Glomerular visceral epithelial cell (primary cell): ENCODE measurements at regions not wholly inside any gene's neighbourhood (a gene's known extent, or its start where the extent isn't known, plus 50 kb on each side); places are given as distances from the start of the nearest gene placed in this dataset.

Experiments used
- DNase-seq: peaks from one replicate; pipeline ENCODE4 v3.0.0-alpha.2; 2016; ENCODE audit errors: extremely low spot score

DNA sequence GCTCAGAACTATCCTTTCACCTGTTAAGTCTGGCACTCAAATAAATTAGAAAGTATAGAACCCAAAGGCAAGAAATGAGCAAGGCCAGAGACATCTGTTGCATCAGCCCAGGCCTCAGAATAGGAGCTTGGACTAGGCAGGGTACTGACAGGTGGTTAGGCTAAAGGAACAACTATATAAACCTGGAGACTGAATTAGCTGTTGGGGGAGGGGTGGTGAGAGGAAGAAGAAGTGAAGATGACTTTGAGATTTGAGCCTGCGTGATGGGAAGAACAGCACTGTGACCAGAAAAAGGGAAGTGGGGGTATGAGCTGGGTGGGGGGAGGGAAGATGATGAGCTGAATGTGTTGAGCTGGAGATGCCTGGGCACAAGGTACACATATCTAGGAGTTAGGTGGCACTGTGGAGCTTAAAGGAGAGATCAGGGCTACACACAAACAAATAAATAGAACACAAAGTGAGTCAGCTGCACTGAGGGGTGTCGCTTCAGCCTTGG lies 244.7 kb downstream of the PTEN start:
- DNase-seq = no peak

DNA sequence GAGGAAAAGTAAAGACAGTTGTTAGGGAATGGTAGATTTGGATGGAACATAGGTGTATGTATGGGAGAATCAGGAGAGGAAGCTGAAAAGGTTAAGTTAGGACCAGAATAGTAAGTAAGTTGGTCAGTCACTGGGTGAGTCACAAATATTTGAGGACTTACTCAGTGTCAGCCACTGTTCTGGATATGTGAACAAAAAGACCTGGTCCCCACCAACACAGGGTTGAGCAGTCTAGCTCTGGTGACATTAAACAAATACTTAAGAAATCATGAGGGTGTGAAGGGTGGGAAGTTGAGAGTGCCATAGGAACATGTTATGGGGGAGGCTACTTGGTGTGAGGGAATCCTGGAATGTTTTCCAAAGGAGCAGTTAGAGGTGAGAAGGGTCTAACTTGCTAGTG lies 246.9 kb downstream of the PTEN start:
- DNase-seq = peak; percentile 73

DNA sequence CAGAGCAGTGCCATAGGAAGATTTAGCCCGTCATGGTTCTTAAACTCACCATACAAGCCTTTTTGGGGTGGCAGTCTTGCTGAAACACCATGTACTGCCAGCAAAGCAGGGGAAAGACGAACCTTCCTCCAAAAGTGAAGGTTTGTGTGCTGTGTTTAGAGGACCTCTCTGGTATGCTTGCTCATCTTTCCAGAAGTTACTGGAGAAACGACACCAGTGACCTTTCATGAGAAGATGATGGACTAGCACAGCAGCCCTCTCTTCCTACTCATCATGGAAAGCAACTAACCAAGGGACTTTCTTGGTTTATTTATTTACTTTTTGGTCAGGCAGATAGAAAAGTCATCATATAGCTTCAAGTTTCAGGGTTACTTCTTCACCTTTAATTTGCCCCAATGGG lies 247.4 kb downstream of the PTEN start:
- no peak for DNase-seq

DNA sequence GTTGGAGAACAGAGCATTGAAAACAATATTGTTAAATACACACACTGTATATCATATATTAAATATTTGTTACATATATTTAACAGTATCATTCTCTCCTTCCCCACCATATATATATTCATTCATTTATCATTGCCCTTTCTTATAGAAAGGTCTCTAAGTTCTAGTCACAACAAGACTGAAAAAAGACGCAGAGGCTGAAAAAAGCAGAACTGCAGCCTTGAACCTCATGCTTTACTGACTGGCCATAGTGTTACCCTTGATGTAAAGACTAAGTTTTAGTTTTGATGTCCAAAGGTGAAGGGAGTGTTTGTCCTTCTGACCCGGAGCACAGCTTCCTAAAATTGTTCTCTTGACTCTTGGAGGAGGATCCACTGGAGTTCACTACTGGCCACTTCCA lies 247.9 kb downstream of the PTEN start:
- DNase-seq = no peak

DNA sequence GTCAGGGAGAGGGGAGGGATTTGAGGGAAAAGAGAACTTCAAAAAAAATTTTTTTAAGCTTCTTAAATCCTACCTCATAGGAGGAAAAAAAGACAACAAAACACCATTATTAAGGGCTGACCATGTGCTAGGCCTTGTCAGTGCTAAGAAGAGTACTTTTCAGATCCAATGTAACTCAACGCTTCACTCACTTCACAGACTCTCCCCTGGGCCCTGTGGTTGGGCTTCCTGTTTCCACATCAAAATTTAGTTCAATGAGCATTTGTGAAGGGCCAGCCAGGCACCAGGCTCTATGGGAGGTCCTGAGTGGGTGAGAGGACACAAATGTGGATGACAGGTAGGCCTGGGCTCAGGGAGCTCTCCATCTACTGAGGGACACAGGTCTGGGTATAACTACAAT lies 249.8 kb downstream of the PTEN start:
- DNase-seq = no peak

DNA sequence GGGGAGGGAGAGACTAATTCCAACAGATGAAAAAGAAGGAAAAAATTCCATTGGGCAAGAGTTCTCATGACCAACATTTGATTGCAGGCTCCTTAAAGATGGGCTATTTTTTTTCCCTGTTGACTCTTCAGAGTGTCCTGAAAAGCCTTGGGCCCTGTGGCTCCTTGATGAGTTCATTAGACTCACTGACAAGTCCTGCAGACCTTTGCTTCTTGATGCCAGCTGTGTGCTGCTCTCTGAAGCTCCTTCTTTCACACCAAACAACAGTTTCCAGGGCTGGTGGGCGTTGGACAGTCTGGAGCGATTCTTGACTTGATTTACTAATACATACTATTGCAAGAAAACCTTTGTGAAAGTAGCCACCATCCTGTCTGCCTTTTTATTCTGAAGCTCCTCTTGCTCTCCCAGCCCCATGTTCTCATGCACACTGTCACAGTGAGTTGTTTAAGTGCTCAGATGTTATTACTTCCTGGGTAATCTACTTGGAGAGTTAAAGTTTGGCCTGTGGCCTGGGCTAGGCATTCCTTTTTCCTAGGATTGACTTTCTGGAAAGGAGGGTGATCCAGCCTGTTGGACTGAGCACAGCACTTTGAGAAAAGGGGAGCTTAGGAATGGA lies 250.3 kb downstream of the PTEN start:
- no peak for DNase-seq

DNA sequence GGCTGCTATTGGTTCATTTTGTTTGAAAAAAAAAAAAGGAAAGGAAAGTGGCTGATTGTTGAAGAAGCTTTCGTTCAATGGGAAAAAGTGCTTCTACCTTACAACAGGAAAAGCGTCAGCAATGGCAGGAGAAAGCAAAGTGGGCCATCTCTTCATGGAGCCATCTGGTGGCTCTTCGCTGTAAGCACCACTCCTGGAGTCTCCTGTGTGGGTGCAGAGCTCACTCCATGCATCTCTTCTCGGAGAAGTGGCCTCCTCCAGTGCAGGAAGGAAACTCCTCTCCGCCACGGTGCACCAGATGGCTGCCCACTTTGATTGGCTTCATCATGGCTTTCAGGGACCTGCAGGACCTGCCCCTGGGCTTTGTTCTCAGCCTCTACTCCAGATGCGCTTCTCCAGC lies 250.9 kb downstream of the PTEN start:
- DNase-seq = peak; percentile 25

DNA sequence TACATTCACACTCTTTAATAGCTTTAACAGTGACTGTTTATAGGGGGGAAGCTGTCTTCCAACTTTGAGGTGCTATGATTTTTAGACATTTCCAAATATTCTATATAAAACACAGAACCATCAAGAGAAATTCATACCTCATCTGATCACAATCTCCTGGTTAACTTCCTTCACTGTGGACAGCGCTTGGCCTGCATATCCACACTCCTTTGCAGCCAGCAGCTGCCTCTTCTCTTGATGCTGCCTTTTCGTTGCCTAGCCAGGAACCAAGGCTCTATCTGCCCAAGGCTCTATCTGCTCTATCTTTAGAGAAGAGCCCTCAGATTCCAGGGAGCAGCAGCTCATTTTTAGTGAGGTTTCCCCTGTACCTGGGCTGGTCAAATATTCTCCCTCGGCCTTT lies 252.0 kb downstream of the PTEN start:
- DNase-seq = no peak

DNA sequence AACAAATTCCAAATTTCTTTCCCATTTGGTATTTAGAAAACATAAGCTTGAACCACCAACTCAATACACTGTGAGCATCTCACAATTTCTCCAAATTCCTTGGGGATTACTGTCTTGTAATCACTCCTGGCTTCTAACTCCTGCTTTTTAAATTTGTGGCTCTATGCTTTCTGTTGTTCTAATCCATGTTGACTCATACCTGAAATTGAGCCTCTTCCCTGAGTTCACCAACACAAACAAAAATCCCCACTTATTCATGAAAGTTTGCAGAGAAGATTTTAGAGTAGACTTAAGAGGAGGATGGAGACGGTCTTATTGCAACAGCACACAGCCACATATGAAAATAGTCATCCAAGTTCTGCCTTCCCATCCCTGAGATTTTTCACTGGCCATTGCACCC lies 252.5 kb downstream of the PTEN start:
- no peak for DNase-seq

DNA sequence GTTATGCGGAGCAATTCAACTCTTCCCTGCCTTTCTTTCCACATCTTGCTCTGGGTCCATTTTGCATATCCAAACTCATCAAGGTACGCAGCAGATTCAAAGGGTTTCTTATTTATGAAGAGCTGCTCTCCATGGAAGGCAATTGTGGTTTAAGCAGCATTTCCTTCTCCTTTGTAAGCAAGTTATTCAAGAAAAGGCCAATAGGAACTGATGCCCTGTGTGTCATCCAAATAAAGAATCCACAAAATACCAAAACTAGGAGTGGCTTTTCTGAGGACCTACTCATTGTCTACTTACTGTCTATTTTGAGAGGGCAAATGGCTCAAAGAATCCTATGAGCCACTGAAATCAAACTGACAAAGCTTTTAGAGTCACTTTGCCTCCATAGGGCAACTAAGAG lies 253.1 kb downstream of the PTEN start:
- no peak for DNase-seq

DNA sequence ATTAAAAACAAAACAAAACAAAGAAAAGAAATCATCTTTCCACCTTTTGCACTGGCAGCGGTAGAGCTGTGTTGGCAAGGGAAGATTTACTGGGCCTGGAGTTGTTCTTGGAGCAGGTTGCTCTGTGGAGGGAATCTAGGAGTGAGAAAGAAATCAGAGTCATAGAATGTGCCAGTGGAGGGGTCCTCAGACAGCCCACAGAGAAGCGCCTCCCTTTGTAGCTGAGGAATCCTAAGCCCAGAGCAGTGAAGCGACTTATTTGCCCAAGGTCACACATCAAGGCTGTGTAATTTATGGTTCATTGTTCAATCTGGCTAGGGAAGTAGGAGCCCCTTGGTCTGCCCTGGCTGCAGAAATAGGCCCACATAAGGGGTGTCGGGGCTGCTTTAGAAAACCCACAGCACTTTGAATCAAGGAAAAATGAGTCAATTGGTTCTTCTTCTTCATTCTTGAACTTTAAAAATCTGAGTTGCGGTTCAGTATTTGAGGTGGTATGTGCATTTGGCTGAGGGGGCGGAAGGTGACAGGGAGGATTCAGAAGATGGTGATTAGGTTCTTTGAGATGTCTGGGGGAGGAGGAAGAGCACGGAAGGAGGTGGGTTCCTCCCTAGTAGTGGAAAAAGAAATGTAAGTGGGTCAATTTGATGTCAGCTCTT lies 253.7 kb downstream of the PTEN start:
- DNase-seq = no peak

DNA sequence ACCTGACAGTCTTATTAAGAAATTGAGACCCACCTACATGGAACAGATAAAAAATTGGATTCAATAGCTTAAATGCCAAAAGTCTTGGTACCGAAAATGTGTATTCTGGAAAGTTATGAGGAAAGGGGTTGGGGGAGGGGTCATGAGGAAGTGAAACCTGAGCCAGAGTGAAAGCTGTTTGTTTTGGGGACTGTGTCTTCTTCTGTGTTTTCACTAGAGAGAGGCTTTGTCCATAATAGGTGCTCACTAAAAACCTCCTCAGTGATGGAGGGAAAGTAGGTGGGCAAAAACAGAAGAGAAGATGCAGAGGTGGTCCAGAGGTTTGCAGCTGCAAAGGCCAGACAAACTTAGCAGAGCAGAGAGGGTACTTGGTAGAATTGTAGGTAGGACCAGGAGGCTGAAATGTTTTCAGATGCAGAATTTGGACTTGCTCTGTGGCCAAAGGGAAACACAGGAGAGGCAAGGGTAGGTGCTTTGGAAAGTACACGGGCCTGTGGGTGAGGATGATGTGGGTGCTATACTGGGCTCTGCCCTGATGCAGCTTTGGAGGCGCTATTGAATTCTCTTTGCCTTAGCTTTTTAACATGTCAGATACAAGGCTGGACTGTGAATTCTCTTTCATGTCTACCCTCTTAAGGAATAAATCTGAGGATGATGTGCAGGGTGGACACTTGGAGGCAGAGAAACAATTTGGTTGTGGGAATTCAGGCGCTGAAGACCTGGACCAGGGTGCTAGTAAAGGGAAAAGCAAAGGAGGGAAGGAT lies 254.6 kb downstream of the PTEN start:
- no peak for DNase-seq

DNA sequence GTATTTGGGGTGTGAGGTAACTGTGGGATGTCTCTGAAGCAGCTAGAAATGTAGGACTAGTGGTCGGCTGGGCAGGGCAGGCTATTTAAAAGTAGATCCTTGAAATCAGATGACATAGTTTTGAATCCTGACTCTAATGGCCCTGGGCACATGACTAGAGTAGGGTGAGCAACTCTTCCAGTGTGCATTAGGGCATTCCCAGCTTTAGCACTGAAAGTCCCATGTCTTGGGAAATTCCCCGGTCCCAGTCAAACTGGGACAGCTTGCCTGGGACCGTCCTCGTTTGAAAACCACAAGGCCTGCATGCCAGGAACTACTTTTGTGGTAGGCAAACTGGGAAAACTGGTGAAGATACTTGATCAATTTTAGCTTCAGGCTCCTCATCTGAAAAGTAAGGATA lies 255.3 kb downstream of the PTEN start:
- DNase-seq = peak; percentile 16

DNA sequence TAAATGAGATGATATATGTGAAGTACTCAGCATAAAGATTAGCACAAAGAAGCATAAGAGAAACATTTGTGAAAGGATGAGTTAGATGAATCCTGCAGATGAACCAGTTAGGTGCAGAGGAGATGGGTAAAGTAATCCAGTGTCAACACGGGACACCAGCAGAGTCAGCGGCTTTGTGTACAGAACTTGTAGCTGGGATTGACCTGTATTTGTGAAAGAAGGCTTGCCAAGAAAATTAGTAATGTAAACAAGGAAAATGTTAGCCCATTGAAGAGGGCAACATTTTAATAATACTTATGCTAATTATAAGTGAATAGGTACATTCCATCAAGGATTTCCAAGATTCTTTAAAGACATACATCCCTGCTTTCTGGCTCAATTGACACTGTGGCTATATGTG lies 255.7 kb downstream of the PTEN start:
- DNase-seq = no peak

DNA sequence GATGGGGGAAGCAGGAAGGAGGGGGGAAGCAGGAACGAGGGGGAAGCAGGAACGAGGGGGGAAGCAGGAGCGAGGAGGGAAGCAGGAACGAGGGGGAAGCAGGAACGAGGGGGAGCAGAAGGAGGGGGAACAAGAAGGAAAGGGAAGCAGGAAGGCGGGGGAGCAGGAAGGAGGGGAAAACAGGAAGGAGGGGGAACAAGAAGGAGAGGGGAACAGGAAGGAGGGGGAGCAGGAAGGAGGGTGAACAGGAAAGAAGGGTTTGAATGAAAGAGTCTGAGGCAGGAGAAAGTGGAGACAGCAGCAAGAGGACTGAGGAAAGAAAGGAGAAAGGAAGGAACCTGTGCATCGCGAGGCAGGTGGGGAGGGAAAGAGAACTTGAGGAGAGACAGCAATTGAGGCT lies 256.6 kb downstream of the PTEN start:
- DNase-seq = no peak

DNA sequence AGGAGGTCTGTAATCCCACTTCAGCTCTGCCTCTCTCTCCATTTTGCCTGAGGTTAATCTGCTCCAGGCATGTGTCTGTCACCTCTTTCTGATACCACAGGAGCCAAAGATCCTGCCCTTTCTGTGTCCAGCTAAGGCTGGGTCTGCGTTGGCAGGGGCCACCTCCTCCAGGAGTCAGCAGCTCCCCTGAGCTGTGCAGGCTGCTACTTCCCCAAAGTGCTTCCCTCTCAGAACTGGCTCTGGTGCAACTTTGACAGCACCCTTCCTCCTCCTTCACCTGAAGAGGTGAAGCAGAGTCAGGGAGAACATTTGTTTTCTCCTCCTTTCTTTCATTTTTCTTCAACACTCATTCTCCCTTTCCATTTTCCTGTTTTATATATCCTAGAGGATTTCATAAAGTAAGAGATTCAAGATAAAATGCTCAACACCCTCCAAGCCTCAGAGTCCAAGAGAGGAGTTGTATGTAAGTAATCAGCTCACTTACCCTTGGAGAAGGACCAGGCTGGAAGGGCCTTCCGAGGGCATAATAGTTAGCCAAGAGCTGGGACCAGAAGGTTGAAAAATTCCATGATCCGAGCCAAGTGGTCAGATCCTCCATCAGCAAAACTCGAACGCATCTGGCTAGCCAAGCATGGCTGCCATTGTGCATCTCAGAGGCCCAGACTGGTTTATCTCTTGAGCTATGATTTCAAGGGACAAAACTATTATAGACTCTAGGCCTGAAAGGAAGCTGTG lies 257.3 kb downstream of the PTEN start:
- DNase-seq = no peak

DNA sequence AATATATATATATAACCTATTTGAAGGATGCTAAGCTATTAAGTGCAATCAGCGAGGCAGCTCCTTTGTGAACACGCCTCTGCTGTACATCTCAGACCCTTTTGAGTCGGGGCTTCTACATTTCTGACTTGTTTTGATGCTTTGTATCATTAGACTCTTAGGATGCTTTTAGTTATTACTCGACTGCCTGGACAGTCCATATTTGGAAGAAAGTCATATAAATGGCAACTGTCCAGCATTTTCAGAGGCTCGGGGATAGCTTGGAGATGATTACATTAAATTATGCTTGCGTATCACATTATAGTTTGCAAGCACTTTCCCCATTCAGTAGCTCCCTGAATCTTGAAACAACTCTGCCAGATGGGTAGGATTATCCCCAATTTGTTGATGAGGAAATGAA lies 257.9 kb downstream of the PTEN start:
- DNase-seq = no peak

DNA sequence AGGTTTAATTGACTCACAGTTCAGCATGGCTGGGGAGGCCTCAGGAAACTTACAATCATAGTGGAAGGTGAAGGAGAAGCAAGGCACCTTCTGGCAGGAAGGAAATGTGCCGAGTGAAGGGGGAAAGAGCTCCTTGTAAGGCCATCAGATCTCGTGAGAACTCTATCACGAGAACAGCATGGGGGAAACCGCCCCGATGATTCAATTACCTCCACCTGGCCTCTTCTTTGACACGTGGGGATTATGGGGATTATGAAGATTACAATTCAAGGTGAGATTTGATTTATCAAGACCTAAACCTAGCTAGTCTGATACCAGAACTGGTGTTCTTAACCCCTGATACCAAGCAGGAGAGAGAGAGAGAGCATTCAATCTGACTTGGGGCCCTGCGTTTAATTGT lies 258.7 kb downstream of the PTEN start:
- DNase-seq = no peak

DNA sequence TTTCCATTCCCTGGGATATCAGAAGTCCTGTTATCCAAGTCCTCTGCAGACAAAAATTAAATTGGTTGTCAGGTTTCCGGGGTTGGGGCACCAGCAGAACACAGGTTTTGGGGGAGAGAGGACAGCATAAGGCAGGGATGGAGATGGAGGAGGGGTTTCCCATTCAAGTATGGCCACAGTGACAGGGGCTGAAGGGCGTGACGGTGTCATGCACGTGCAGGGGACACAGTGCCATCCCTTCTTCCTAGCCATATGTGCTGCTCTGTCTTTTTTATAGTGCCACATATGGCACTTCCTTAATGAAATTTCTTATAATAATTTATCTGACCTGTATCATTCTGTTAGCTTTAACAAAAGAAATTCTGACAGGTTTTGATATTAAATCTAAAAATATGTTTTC lies 259.2 kb downstream of the PTEN start:
- no peak for DNase-seq

DNA sequence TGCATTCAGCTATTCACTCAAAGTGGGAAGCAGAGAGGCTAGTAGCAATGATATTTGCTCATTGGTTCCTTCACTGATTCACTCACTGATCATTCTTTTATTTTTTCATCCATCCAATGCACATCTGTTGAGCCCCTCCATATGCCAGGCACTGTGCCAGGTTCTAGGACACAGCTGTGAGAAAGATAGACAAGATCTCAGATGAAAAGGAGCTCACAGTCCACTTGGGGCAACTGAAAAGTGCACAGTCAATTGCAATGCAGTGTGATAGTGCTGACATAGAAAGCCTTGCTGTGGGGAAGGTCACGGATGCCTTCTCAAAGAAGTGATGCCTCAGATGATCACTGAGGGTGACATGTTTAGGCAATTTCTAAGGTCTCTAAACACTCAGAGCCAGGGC lies 262.3 kb downstream of the PTEN start:
- DNase-seq = no peak

DNA sequence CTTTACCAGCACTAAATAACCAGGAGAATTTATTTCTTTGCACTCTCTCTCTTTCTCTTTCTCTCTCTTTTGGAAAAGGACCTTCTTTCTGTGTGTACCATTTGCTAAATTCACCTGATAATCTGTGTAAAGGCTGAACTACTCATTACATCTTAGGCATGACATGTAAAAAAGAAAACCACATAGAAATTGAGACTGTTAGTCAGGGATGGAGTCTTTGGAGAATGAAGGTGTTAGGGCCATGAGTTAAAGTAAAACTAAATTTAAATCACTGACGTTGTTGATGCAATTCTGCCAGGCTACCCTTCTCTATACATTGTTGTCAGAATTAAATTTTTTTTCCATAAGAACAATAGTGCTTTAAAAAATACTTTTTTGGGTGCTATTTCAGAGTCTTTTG lies 263.3 kb downstream of the PTEN start:
- DNase-seq = no peak

DNA sequence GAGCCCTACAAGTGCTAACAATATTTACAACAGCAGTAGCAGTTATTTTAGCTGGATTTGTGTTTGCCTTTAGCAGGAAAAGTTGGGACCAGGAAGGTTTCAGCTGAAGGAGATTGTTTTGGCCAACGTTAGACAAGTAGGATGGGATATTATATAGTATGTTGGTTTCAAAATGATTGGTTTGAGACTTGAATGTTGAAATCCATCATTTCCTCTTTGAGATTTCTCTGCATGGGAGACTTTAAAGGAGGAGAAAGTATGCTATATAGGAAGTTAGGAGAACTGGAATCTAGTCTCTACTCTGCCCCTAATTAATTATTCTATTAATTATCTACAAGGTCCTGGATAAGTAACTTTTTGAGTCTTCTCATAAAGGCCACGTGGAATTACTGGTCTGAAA lies 263.8 kb downstream of the PTEN start:
- no peak for DNase-seq

DNA sequence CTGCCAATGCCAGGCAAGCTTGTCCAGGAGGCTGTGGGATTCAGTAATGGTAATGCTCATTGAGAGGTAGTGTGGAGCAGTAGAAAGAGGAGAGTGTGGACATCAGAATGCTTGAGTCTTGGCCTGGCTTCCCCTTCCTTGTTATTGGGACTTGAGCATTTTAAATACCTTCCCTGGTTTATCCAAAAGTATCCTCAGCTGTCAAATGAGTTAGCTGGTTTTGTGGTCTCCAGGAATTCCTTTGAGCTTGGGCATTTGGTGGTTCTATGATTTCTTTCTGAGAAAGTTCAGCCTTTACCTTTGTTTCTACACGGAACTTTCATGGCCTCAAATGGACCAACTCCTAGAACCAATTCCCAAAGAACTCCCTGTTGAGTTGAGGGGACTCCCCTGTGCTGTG lies 264.3 kb downstream of the PTEN start:
- no peak for DNase-seq
